Loucy (cell line): ENCODE measurements at regions not wholly inside any gene's neighbourhood (a gene's known extent, or its start where the extent isn't known, plus 50 kb on each side); places are given as distances from the start of the nearest gene placed in this dataset.
"Not testable (repeated sequence)": the region's sequence is repeated elsewhere in the genome, so short reads cannot be mapped to it uniquely, and the experiment has no call there.

Experiments
- CTCF ChIP-seq: fragments of 200-600 bp; sonication (generic); conservative IDR thresholded peaks from 2 replicates; pipeline ENCODE4 v1.5.1; 2014; ENCODE audit warnings: mild to moderate bottlenecking, antibody characterized with exemption, low read length
- EZH2phosphoT487 ChIP-seq: fragments of 200-600 bp; IDR thresholded peaks from 2 replicates; pipeline ENCODE4 v1.6.1; 2018; ENCODE audit warnings: antibody characterized with exemption, mild to moderate bottlenecking, moderate library complexity, borderline replicate concordance

DNA sequence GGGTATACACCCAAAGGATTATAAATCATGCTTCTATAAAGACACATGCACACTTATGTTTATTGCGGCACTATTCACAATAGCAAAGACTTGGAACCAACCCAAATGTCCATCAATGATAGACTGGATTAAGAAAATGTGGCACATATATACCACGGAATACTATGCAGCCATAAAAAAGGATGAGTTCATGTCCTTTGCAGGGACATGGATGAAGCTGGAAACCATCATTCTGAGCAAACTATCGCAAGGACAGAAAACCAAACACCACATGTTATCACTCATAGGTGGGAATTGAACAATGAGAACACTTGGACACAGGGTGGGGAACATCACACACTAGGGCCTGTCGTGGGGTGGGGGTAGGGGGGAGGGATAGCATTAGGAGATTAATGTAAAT, 51.1 kb upstream of the VPREB1 start:
- TF ChIP-seq CTCF, EZH2phosphoT487: not testable (repeated sequence)
